ENCODE measurements at regions not wholly inside any gene's neighbourhood (a gene's known extent, or its start where the extent isn't known, plus 50 kb on each side); places are given as distances from the start of the nearest gene placed in this dataset.
A peak's percentile ranks its signal among the peaks of the same experiment; 100 is the strongest.

DNA sequence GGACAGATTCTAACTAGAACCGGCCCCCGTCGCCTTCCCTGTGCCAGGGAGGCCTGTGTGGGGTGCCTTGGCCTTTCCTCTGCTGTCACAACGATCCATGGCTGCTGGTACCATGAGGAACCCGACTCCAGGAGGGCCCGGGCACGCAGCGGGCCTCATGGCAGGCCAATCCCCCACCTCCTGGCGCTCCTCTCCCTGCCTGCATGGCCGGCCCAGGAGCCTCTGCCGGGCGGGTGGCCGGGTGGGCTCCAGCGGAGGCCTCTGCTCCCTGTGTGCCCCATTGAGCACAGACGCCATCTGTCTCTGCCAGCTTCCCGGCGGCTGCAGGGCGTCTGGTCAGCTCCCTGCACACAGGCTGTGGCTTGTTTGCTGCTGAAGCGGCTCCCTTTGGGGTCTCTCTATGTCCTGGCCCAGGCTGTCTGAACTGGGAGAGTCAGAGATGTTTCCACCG lies 86.5 kb downstream of the MYEOV start:
- DNase-seq = no peak

DNA sequence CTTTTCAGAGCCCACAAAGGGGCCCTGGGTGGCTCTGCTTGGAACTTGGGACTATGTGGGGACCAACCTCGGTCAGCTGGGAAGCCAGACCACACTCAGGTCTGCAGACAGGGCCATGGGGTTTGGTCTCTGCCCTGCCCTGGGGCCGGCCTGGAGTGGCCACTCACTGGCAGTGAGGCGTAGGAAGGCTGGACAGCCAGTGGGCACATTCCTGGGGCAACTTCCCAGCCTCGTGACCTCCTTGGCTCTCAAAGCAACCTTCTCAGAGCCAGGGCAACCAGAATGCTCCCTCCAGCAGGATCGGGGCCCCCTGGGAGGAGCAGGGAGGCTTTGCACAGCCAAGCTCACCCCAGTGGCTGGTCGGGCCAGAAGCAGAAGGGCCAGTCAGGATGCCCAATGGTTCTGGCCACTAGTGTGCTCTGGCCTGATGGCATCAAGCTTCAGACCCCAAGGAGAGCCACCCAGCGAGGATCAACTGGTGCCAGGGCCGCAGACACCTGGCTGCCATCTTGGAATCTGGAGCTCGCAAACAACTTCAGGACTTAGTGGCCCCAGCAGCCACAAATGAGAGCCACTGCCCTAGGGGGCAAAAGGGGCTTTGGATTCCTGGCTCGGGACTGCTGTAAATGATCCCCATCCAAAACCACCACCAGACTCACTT lies 87.1 kb downstream of the MYEOV start:
- DNase-seq = no peak

- no peak for DNase-seq
Observed at GRCh38 chr11:69381681-69382130, 87.8 kb downstream of the MYEOV start.

DNA sequence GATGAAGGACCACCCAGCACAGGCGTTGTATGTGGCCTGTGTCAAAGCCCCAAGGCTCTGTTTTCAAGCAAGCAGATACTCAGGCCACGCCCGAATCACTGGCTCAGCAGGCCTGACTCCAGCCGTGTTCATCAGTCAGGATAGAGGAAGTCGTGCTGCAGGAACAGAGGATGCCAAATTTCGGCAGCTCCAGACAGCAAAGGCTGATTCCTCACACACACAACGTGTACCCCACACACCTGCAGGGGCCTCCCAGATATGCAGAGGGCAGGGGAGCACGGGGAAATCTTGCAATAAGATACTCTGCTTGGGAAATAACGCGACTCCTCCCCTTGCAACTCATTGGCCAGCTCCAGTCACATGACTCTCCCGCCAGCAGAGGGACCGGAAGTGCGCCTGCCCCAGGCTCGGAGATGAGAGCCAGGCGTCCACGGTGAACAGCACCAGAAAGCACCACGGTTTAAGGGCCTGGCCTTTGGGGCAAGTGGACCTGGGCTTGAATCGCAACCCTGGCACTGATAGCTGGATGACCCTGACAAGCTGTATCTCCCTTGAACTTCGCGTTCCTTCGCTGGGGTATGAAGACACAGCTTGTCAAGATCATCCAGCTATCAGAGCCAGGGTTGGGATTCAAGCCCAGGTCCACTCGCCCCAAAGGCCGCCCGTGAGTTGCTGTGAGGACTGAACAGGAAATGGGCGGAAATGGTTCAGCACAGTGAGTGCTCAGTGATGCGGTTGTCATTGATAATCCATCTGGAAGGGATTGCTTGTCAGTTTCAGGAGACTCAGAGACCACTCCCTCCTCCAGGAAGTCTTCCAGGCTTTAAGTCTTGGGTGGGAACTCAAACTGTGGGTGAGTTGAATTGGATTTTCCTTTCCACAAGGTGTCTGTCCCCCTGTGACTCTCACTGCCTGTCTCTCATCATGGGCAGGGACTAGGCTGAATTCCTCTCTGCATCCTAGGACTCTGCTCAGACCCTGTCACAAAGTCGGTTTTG lies 88.5 kb downstream of the MYEOV start:
- DNase-seq = peak; percentile 34

DNA sequence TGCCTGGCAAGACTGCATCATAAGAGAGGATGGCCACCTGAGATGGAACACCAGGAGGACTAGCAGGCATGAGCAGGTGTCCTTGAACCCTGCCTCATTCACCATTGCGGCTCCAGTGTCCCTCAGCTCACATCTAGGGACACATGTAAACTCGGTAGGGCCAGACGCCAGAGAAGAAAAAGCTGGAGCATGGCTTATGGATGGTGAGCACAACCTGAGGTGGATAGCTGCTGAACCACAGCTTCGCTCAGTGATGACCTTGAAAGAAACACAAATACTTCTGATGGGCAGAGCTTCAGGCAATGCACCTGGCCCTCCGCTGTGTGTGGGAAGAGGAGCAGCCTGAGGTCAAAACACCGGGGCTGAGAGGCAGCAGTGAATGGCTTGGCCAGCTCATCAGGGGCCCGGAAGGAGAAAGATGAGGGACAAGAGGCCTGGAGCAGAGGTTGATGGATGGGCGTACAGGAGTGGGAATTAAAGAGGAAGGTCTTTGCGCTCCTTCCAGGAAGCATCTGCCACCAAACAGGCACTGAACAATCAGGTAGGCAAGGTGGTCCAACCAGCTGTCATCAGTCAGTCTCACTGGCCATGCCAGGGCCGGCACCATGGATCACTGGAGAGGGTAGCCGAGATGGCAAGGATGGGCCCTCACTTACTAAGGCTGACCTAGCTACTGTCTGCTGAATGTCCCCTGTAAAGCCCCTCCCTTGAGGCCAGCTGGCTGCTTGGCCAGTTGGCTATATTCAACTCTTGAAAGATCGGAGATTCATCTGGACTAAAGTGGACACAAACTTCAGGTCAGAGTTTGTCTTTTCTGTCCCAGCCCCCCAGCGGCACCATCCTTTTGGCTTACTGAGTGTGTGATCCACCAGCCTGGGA lies 89.7 kb downstream of the MYEOV start:
- no peak for DNase-seq

DNA sequence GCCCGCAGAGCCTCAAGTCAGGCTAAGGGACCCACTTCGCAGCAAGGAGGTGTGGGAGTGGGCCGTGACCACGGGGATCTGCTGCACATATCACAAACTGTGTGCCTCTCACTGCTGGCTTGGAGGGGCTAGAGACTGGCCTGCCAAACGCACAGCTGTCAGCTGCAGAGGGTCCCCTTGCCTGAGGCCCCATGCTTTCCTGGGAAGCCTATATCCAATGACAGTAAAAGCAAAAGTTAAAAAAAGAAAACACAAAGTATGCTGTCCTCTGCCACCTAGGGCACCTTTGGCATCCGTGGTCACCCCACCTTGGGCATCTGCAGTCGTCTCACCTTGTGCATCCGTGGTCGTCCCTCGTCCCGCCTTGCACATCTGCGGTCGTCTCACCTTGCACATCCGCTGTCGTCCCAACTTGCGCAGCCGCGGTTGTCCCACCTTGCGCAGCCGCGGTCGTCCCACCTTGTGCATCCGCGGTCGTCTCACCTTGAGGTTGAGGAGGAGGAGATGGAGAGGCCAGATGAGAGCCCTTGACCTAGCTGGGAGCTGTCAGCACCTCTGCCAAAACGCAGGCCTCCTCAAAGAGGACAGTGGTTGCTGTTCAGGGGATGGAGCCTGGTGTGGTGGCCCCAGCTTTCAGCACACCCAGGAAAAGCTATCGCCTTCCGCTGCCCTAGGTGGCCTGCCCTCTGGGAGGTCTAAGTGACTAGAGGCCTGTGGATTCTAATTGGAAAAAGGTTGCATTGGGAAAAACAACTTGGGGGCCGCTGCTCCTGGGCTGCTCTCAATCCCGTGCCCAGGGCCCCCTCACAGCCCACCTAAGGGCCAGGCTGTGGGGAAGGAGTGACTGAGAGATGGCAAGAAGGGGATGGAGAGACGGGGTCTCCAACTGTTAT lies 90.5 kb downstream of the MYEOV start:
- DNase-seq = no peak

DNA sequence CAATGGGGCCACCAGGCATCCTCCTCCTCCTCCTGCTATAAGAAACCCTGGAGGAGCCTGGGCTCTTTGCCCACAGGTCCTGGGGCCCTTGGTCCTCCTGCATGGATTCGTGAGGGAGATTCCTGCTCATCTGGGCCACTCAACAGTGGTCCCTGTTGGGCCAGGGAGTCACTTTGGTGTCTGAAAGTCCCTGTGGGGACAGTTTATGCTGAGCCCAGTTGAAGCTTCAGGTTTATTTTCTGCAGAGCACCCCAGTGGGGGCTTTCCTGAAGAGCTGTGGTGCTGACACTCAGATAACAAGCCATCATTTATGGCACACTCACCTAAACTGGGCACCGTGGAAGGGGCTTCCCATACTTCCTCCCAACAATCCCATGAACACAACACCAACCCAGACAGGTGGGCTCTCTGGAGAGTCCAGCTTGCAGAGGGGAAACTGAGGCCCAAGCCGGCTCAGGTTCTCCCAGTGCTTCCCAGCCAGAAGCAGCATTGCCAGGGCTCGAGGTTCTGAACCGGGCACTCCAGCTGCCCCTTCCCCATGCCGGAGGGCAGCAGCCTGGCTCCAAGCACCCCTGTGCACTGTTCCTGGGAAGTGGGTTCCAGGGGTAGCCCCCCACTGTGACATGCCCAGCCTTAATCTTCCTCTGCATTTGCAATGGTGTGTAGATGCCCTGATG lies 91.3 kb downstream of the MYEOV start:
- DNase-seq = no peak

- DNase-seq = no peak
Observed at GRCh38 chr11:69385832-69386427, 92.0 kb downstream of the MYEOV start.

GRCh38 chr11:69386594-69387408 lies 92.8 kb downstream of the MYEOV start:
- DNase-seq = no peak

GRCh38 chr11:69387409-69387885 lies 93.5 kb downstream of the MYEOV start:
- no peak for DNase-seq

GRCh38 chr11:69388210-69388609 lies 93.3 kb upstream of the LINC01488 start:
- no peak for DNase-seq

DNA sequence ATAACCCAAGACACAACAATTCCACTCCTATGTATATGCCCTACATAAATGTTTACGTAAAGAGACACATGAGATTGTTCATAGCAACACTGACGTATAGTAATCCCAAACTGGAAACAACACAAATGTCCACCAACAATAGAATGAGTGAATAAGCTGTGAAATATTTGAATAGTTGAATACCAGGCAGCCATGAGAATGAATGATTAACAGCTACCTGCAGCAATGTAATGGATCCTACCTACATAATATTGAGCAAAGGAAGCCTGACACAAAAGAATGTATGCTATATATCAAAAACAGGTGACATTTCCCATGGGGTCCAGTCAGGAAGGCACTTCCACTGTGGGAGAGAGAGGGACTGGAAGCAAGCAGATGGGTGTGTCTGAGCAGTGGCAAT lies 92.8 kb upstream of the LINC01488 start:
- DNase-seq = no peak

DNA sequence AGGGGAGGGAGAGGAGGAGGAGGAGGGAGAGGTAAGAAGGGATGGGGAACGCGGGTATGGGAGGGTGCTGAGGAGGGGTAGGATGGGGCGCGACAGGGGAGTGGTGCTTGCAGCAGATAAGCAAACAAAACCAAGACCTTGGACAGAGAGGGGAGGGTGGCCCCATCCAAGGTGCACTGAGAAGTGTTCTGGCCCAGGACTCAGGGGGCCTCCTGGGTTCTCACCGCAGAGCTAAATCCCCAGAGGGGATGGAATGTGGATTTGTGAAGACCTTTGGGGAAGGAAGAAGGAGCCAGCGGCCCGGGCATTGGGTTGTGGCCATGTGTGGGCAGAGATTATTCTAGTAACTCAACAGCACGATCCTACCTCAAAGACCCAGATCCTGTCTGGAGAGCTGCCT lies 90.9 kb upstream of the LINC01488 start:
- DNase-seq = no peak

DNA sequence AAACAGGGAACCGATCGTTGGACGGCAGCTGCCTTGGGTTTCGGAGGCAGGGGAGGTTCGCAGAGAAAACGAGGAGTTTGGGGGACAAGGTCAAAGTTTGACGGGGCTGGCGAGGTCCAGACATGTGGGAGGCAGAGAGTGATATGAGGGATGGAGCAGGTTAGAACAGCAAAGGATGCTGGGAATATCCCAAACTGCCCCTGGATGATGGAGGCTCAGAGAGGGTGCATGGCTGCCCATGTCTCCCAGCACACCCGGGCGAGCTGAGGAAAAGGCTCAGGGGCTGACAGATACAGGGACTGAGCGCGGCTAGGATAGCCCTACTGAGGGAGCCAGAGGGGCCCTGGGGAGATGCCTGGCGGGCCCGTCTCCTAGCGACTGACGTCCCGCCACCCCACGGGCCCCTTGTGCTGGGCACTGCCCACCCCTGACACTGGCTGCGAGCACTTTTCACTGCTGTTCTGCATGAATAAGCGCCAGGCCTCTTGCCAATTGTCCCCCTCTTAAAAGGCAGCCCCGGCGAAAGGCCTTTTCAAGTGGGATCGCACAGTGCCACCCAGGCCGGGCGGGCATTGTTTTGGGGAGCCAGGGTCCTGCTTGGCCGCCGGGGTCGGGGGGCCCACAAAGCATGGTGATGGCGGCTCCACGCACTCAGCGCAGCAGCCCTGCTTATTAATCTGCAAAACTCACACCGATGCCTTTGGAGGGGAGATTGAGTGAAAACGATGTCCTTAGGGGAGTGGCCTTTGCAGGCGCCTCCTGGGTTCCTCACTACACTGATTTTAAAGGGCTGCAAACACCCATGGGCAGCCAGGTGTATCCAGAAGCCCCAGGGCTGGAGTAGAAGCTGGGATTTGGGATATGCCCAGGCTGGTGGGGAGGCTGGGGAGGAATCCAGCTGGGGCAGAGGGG lies 90.0 kb upstream of the LINC01488 start:
- no peak for DNase-seq

DNA sequence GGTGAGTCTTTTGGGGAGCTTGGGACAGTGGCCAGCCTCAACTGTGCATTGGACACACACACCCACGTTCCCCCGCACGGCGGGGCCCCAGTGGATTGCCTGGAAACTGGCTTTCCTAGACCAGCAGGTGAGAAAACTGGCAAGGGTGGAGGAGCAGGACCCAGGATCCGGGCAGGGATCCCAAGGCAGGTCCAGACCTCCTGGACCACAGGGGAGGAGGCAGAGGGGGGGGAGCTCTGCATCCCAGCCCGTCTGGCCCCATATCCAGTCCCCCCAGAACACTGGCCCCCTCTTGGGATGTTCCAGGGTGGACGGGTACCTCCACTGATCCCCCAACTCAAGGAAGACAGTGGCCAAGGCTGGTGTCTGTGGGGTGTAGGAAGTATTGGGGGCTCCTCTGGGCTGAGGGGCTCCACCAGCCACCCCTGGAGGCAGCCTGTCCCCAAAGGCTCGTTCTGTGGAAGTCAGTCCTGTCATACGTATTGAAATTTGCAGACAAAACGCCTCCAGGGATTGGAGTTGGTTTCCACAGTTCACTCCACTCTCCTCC lies 89.3 kb upstream of the LINC01488 start:
- no peak for DNase-seq

GRCh38 chr11:69393178-69393832 lies 88.2 kb upstream of the LINC01488 start:
- no peak for DNase-seq

DNA sequence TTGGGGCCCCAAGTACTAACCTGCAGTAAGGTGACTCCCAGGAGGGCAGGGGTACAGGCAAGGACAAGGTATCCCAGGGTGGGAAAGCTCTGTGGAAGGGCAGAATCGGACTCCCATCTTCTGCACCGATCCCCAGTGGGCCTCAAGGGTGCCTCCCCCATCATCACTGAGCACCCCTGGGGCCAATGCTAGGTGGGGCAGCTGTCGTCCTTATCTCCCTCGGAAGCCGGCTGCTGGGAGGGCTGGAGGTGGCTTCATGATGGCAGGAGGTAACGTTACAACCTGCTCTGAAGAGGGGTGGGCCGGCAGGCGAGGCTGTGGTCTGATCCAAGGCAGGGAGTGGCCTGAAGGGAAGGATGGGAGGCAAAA lies 87.6 kb upstream of the LINC01488 start:
- no peak for DNase-seq
